ENCODE measurements at regions not wholly inside any gene's neighbourhood (a gene's known extent, or its start where the extent isn't known, plus 50 kb on each side); places are given as distances from the start of the nearest gene placed in this dataset.

GRCh38 chr9:81080185-81080584 lies 609.2 kb downstream of the TLE1 start:
- no peak for DNase-seq
- Histone ChIP-seq H3K4me3 (ENCODE audit: low read length) (no peak overlapping the region), H3K27ac (ENCODE audit: low read length) (no peak overlapping the region), H3K9me3 (ENCODE audit: control insufficient read depth, low read length) (no peaks in the 10 kb centered on the region), H3K27me3 (ENCODE audit: control insufficient read depth, insufficient read depth) (no peaks in the 10 kb centered on the region), H3K4me1 (ENCODE audit: control insufficient read depth, insufficient read depth, low read length) (no peaks in the 10 kb centered on the region)
- ATAC-seq = no peak
- intact Hi-C loops (cut with DNase I) = no loop called here
- WGBS = 94% methylated on average over 2 of the region's 2 CpGs

GRCh38 chr9:81079055-81079454 lies 610.3 kb downstream of the TLE1 start:
- 94% methylated on average over 2 of the region's 2 CpGs for WGBS
- H3K9me3 ChIP-seq (ENCODE audit: control insufficient read depth, low read length) = no peaks in the 10 kb centered on the region
- H3K27me3 ChIP-seq (ENCODE audit: control insufficient read depth, insufficient read depth) = no peaks in the 10 kb centered on the region
- ATAC-seq (no peak), DNase-seq (no peak)
- intact Hi-C loops (cut with DNase I) = no loop called here
- no peak overlapping the region for H3K27ac ChIP-seq (ENCODE audit: low read length)
- H3K4me3 ChIP-seq (ENCODE audit: low read length) = no peak overlapping the region
- H3K4me1 ChIP-seq (ENCODE audit: control insufficient read depth, insufficient read depth, low read length) = no peaks in the 10 kb centered on the region

GRCh38 chr9:81078555-81078954 lies 610.8 kb downstream of the TLE1 start:
- no peak overlapping the region for H3K27ac ChIP-seq (ENCODE audit: low read length)
- intact Hi-C loops (cut with DNase I) = no loop called here
- DNase-seq (no peak), ATAC-seq (no peak)
- H3K4me3 ChIP-seq (ENCODE audit: low read length) = no peak overlapping the region
- H3K9me3 ChIP-seq (ENCODE audit: control insufficient read depth, low read length) = no peaks in the 10 kb centered on the region
- H3K27me3 ChIP-seq (ENCODE audit: control insufficient read depth, insufficient read depth) = no peaks in the 10 kb centered on the region
- WGBS = 82% methylated on average over 3 of the region's 3 CpGs
- no peaks in the 10 kb centered on the region for H3K4me1 ChIP-seq (ENCODE audit: control insufficient read depth, insufficient read depth, low read length)

- Histone ChIP-seq H3K4me1 (ENCODE audit: control insufficient read depth, insufficient read depth, low read length) (no peaks in the 10 kb centered on the region), H3K9me3 (ENCODE audit: control insufficient read depth, low read length) (no peaks in the 10 kb centered on the region), H3K27ac (ENCODE audit: low read length) (no peak overlapping the region), H3K27me3 (ENCODE audit: control insufficient read depth, insufficient read depth) (no peaks in the 10 kb centered on the region), H3K4me3 (ENCODE audit: low read length) (no peak overlapping the region)
- ATAC-seq (no peak), DNase-seq (no peak)
- intact Hi-C loops (cut with DNase I) = no loop called here
These were observed 611.8 kb downstream of the TLE1 start for GRCh38 chr9:81077572-81077971.

- no peak for DNase-seq
- H3K9me3 ChIP-seq (ENCODE audit: control insufficient read depth, low read length) = no peaks in the 10 kb centered on the region
- no peak overlapping the region for H3K27ac ChIP-seq (ENCODE audit: low read length)
- no peaks in the 10 kb centered on the region for H3K27me3 ChIP-seq (ENCODE audit: control insufficient read depth, insufficient read depth)
- no peak for ATAC-seq
- WGBS = 68% methylated on average over 2 of the region's 2 CpGs
- H3K4me1 ChIP-seq (ENCODE audit: control insufficient read depth, insufficient read depth, low read length) = no peaks in the 10 kb centered on the region
- intact Hi-C loops (cut with DNase I) = no loop called here
- H3K4me3 ChIP-seq (ENCODE audit: low read length) = no peak overlapping the region
These were observed 613.2 kb downstream of the TLE1 start for GRCh38 chr9:81076131-81076530.

GRCh38 chr9:81074221-81074620 lies 615.1 kb downstream of the TLE1 start:
- intact Hi-C loops (cut with DNase I) = no loop called here
- Histone ChIP-seq H3K4me1 (ENCODE audit: control insufficient read depth, insufficient read depth, low read length) (no peaks in the 10 kb centered on the region), H3K27me3 (ENCODE audit: control insufficient read depth, insufficient read depth) (no peaks in the 10 kb centered on the region), H3K9me3 (ENCODE audit: control insufficient read depth, low read length) (no peaks in the 10 kb centered on the region), H3K4me3 (ENCODE audit: low read length) (no peak overlapping the region), H3K27ac (ENCODE audit: low read length) (no peak overlapping the region)
- ATAC-seq = no peak
- no peak for DNase-seq
- WGBS = 90% methylated on average over 4 of the region's 4 CpGs

GRCh38 chr9:81073821-81074220 lies 615.5 kb downstream of the TLE1 start:
- no peak for ATAC-seq
- intact Hi-C loops (cut with DNase I) = no loop called here
- H3K27ac ChIP-seq (ENCODE audit: low read length) = no peak overlapping the region
- no peaks in the 10 kb centered on the region for H3K4me1 ChIP-seq (ENCODE audit: control insufficient read depth, insufficient read depth, low read length)
- DNase-seq = no peak
- no peaks in the 10 kb centered on the region for H3K9me3 ChIP-seq (ENCODE audit: control insufficient read depth, low read length)
- no peak overlapping the region for H3K4me3 ChIP-seq (ENCODE audit: low read length)
- H3K27me3 ChIP-seq (ENCODE audit: control insufficient read depth, insufficient read depth) = no peaks in the 10 kb centered on the region
- 81% methylated on average over 4 of the region's 4 CpGs for WGBS

- DNase-seq = no peak
- H3K4me1 ChIP-seq (ENCODE audit: control insufficient read depth, insufficient read depth, low read length) = no peaks in the 10 kb centered on the region
- no peak overlapping the region for H3K27ac ChIP-seq (ENCODE audit: low read length)
- ATAC-seq = no peak
- no peaks in the 10 kb centered on the region for H3K27me3 ChIP-seq (ENCODE audit: control insufficient read depth, insufficient read depth)
- intact Hi-C loops (cut with DNase I) = no loop called here
- WGBS = 84% methylated on average over 2 of the region's 2 CpGs
- no peak overlapping the region for H3K4me3 ChIP-seq (ENCODE audit: low read length)
- H3K9me3 ChIP-seq (ENCODE audit: control insufficient read depth, low read length) = no peaks in the 10 kb centered on the region
These were observed 616.6 kb downstream of the TLE1 start for GRCh38 chr9:81072758-81073157.

GRCh38 chr9:81071108-81071507 lies 618.2 kb downstream of the TLE1 start:
- 57% methylated on average over 2 of the region's 2 CpGs for WGBS

GRCh38 chr9:81070689-81071088 lies 618.7 kb downstream of the TLE1 start:
- H3K4me1 ChIP-seq (ENCODE audit: control insufficient read depth, insufficient read depth, low read length) = no peaks in the 10 kb centered on the region
- no peak overlapping the region for H3K4me3 ChIP-seq (ENCODE audit: low read length)
- H3K27ac ChIP-seq (ENCODE audit: low read length) = no peak overlapping the region
- no peak for DNase-seq
- 89% methylated on average over 9 of the region's 9 CpGs for WGBS
- intact Hi-C loops (cut with DNase I) = no loop called here
- ATAC-seq = no peak
- no peaks in the 10 kb centered on the region for H3K27me3 ChIP-seq (ENCODE audit: control insufficient read depth, insufficient read depth)
- H3K9me3 ChIP-seq (ENCODE audit: control insufficient read depth, low read length) = no peaks in the 10 kb centered on the region

More at GRCh38 chr9:81071108-81071507, 618.2 kb downstream of the TLE1 start:
- intact Hi-C loops (cut with DNase I) = no loop called here
- DNase-seq (no peak), ATAC-seq (no peak)
- Histone ChIP-seq H3K27ac (ENCODE audit: low read length) (no peak overlapping the region), H3K27me3 (ENCODE audit: control insufficient read depth, insufficient read depth) (no peaks in the 10 kb centered on the region), H3K4me1 (ENCODE audit: control insufficient read depth, insufficient read depth, low read length) (no peaks in the 10 kb centered on the region), H3K9me3 (ENCODE audit: control insufficient read depth, low read length) (no peaks in the 10 kb centered on the region), H3K4me3 (ENCODE audit: low read length) (no peak overlapping the region)

- H3K27me3 ChIP-seq (ENCODE audit: control insufficient read depth, insufficient read depth) = no peaks in the 10 kb centered on the region
- intact Hi-C loops (cut with DNase I) = no loop called here
- H3K4me1 ChIP-seq (ENCODE audit: control insufficient read depth, insufficient read depth, low read length) = no peaks in the 10 kb centered on the region
- no peak for DNase-seq
- no peaks in the 10 kb centered on the region for H3K9me3 ChIP-seq (ENCODE audit: control insufficient read depth, low read length)
- WGBS = 83% methylated on average over 4 of the region's 4 CpGs
- no peak overlapping the region for H3K4me3 ChIP-seq (ENCODE audit: low read length)
- ATAC-seq = no peak
- no peak overlapping the region for H3K27ac ChIP-seq (ENCODE audit: low read length)
These were observed 619.4 kb downstream of the TLE1 start for GRCh38 chr9:81069923-81070322.

GRCh38 chr9:81069038-81069795 lies 620.1 kb downstream of the TLE1 start:
- H3K4me1 ChIP-seq (ENCODE audit: control insufficient read depth, insufficient read depth, low read length) = no peaks in the 10 kb centered on the region
- H3K4me3 ChIP-seq (ENCODE audit: low read length) = no peak overlapping the region
- H3K27ac ChIP-seq (ENCODE audit: low read length) = no peak overlapping the region
- DNase-seq = no peak
- ATAC-seq = no peak
- no peaks in the 10 kb centered on the region for H3K9me3 ChIP-seq (ENCODE audit: control insufficient read depth, low read length)
- H3K27me3 ChIP-seq (ENCODE audit: control insufficient read depth, insufficient read depth) = no peaks in the 10 kb centered on the region
- intact Hi-C loops (cut with DNase I) = no loop called here
- 85% methylated on average over 3 of the region's 3 CpGs for WGBS

Measured in right cardiac atrium (tissue), 5 donors.